ENCODE measurements at regions not wholly inside any gene's neighbourhood (a gene's known extent, or its start where the extent isn't known, plus 50 kb on each side); places are given as distances from the start of the nearest gene placed in this dataset.

DNA sequence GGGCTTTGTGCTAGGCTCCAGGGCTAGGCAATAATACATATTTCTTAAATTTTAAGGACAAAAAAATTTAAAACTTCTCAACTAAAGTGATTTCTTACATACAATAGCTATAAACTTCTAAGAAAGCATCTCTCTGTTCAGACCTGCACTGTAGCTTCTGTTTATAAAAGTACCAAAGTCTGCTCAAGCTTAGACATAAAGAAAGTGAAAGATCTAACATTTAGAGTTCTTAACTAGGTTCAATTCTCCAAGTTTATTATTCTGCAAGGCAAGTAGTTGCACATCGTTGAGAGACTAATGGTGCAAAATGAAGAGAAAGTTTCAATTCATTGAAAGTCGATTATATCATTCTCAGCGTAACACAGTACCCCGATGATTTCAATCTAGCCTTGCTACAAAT, 857.4 kb upstream of the HTR2C start:
- Histone ChIP-seq H2AFZ (ENCODE audit: low read depth) (no peak overlapping the region), H3K27ac (no peak overlapping the region), H3K9ac (no peak overlapping the region), H3K4me3 (IDR thresholded peaks at IDR 0.05; ENCODE audit: insufficient read depth, low read depth, low read length) (no peak overlapping the region), H3K4me1 (ENCODE audit: low read depth, poor library complexity, severe bottlenecking) (no peaks in the 10 kb centered on the region), H3K36me3 (ENCODE audit: insufficient read depth) (no peaks in the 10 kb centered on the region), H4K20me1 (ENCODE audit: insufficient read depth) (no peaks in the 10 kb centered on the region), H3K27me3 (ENCODE audit: insufficient read depth, low read depth) (no peaks in the 10 kb centered on the region), H3K79me2 (ENCODE audit: insufficient read depth, low read depth) (no peaks in the 10 kb centered on the region), H3K4me2 (no peak overlapping the region)
- no peak for TF ChIP-seq CTCF (conservative IDR thresholded peaks at IDR 0.05; ENCODE audit: low read depth, low read length)

DNA sequence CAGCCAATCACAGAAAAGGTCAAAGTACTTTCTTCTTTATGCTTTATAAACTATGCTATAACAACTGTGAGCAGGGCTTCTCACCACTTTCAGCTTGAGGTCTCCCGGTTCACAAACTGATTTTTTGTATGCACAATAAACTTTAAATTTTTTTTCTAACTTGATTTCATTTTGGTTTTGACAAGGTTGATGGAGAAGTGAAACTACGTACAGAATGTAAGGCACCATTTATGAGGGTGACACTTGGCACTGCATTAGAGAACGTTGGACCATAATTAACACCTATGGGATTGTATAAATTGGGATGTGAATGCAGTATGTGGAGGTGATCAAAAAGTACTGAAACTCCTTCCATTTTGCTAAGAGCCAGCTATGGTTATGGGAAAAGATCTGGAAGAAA, 857.9 kb upstream of the HTR2C start:
- H4K20me1 ChIP-seq (ENCODE audit: insufficient read depth), result no peaks in the 10 kb centered on the region
- H3K27ac ChIP-seq, result no peak overlapping the region
- H3K27me3 ChIP-seq (ENCODE audit: insufficient read depth, low read depth), result no peaks in the 10 kb centered on the region
- H3K4me1 ChIP-seq (ENCODE audit: low read depth, poor library complexity, severe bottlenecking), result no peaks in the 10 kb centered on the region
- no peak overlapping the region for H3K9ac ChIP-seq
- TF ChIP-seq CTCF (conservative IDR thresholded peaks at IDR 0.05; ENCODE audit: low read depth, low read length), result no peak
- H3K79me2 ChIP-seq (ENCODE audit: insufficient read depth, low read depth), result no peaks in the 10 kb centered on the region
- H3K36me3 ChIP-seq (ENCODE audit: insufficient read depth), result no peaks in the 10 kb centered on the region
- no peak overlapping the region for H3K4me2 ChIP-seq
- no peak overlapping the region for H3K4me3 ChIP-seq (IDR thresholded peaks at IDR 0.05; ENCODE audit: insufficient read depth, low read depth, low read length)
- H2AFZ ChIP-seq (ENCODE audit: low read depth), result no peak overlapping the region

DNA sequence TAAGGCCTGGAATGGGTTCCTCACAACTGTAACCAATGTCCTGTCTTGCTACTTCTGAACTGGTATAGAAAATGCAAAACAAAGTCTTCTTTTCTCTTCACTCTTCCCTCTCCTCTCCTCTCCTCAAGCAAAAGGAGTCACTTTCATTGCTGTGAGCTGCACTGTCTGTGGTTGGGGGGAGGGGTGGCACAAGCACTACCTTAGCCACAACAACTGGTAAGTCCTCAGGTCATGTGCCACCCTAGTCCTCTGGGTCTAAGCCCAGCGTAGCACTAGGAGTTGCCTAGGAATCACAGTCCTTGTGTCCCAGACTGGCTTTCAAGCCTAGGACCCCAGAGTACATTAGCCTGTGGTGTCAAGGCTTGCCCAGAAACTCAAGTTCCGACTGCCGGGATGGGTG, 859.3 kb upstream of the AMOT start:
- no peak overlapping the region for H3K4me2 ChIP-seq
- H3K27me3 ChIP-seq (ENCODE audit: insufficient read depth, low read depth), result no peaks in the 10 kb centered on the region
- no peak overlapping the region for H3K9ac ChIP-seq
- no peaks in the 10 kb centered on the region for H3K79me2 ChIP-seq (ENCODE audit: insufficient read depth, low read depth)
- H2AFZ ChIP-seq (ENCODE audit: low read depth), result no peak overlapping the region
- no peaks in the 10 kb centered on the region for H3K4me1 ChIP-seq (ENCODE audit: low read depth, poor library complexity, severe bottlenecking)
- no peak for TF ChIP-seq CTCF (conservative IDR thresholded peaks at IDR 0.05; ENCODE audit: low read depth, low read length)
- no peak overlapping the region for H3K27ac ChIP-seq
- H3K36me3 ChIP-seq (ENCODE audit: insufficient read depth), result no peaks in the 10 kb centered on the region
- H3K4me3 ChIP-seq (IDR thresholded peaks at IDR 0.05; ENCODE audit: insufficient read depth, low read depth, low read length), result no peak overlapping the region
- no peaks in the 10 kb centered on the region for H4K20me1 ChIP-seq (ENCODE audit: insufficient read depth)

DNA sequence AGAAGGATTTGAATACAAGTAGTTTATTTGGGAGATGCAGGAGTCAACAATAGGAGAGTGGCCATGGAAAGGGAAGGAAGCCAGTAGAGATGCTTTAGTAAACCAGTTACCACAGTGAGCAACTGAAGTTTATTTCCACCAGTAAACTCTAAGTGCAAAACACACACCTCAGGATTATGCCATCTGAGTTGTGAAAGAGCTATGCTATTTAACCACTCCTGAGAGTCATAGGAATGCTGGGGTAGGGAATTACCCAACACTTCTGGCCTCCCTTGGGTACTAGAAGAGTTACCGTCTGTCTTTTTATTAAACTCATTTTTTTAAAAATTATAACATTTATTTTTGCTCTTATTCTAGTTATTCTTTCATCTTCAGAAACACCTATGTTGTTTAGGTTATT, 834.6 kb upstream of the AMOT start:
- H3K4me2 ChIP-seq, result no peak overlapping the region
- TF ChIP-seq CTCF (conservative IDR thresholded peaks at IDR 0.05; ENCODE audit: low read depth, low read length), result no peak
- H3K27ac ChIP-seq, result no peak overlapping the region
- no peaks in the 10 kb centered on the region for H3K36me3 ChIP-seq (ENCODE audit: insufficient read depth)
- H3K79me2 ChIP-seq (ENCODE audit: insufficient read depth, low read depth), result no peaks in the 10 kb centered on the region
- H3K9ac ChIP-seq, result no peak overlapping the region
- no peak overlapping the region for H2AFZ ChIP-seq (ENCODE audit: low read depth)
- H4K20me1 ChIP-seq (ENCODE audit: insufficient read depth), result no peaks in the 10 kb centered on the region
- H3K4me3 ChIP-seq (IDR thresholded peaks at IDR 0.05; ENCODE audit: insufficient read depth, low read depth, low read length), result no peak overlapping the region
- no peaks in the 10 kb centered on the region for H3K27me3 ChIP-seq (ENCODE audit: insufficient read depth, low read depth)
- H3K4me1 ChIP-seq (ENCODE audit: low read depth, poor library complexity, severe bottlenecking), result no peaks in the 10 kb centered on the region

GRCh38 chrX:113651306-113651705, 810.7 kb upstream of the AMOT start:
- no peak for TF ChIP-seq CTCF (conservative IDR thresholded peaks at IDR 0.05; ENCODE audit: low read depth, low read length)
- no peaks in the 10 kb centered on the region for H4K20me1 ChIP-seq (ENCODE audit: insufficient read depth)
- H3K36me3 ChIP-seq (ENCODE audit: insufficient read depth), result no peaks in the 10 kb centered on the region
- H3K79me2 ChIP-seq (ENCODE audit: insufficient read depth, low read depth), result no peaks in the 10 kb centered on the region
- no peaks in the 10 kb centered on the region for H3K4me1 ChIP-seq (ENCODE audit: low read depth, poor library complexity, severe bottlenecking)
- H3K4me3 ChIP-seq (IDR thresholded peaks at IDR 0.05; ENCODE audit: insufficient read depth, low read depth, low read length), result no peak overlapping the region
- no peak overlapping the region for H3K4me2 ChIP-seq
- no peak overlapping the region for H2AFZ ChIP-seq (ENCODE audit: low read depth)
- H3K27ac ChIP-seq, result no peak overlapping the region
- H3K9ac ChIP-seq, result no peak overlapping the region
- H3K27me3 ChIP-seq (ENCODE audit: insufficient read depth, low read depth), result no peaks in the 10 kb centered on the region
